LHCN-M2 (cell line): ENCODE measurements at regions not wholly inside any gene's neighbourhood (a gene's known extent, or its start where the extent isn't known, plus 50 kb on each side); places are given as distances from the start of the nearest gene placed in this dataset.
"Not testable (repeated sequence)": the region's sequence is repeated elsewhere in the genome, so short reads cannot be mapped to it uniquely, and the experiment has no call there.

ENCODE experiments used
- DNase-seq: peaks from one replicate; pipeline ENCODE4 v3.0.0-alpha.2; 2012; ENCODE audit warnings: low read depth

DNA sequence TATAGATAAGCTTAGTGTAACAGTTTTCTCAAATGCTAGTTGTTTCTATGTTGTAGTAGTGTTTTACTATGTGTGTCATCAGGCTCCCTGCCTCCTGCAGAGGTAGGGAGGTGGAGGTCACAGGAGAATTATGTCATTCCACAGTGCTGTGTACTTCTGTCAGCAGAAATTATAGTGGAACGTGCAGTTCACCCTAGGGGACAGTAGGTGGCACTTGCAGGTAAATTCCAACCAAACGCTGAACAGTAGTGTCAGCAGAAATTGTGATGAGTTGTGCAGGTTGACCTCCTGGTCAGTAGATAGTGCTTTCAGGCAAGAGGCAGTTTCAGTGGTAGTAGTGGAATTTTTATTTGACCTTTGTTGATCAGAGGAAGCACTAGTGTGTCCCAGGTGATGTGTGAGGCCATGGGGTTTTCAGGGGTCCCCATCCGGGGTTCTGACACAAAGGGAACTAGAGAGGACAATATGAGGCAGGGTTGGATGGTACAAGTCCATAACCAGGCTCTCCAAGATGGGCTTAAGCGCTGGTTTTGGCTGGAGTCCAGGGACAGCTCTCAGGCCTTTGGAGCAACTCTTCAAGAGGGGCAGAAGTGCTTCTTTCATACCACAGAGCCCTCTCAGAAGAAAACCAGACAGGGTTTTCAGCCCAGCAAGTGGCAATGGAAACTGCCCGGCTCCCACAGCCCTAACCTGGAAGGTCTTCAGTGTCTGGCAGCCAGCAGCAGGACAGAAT is 402.9 kb downstream of the CYLC2 start:
- DNase-seq, result no peak

DNA sequence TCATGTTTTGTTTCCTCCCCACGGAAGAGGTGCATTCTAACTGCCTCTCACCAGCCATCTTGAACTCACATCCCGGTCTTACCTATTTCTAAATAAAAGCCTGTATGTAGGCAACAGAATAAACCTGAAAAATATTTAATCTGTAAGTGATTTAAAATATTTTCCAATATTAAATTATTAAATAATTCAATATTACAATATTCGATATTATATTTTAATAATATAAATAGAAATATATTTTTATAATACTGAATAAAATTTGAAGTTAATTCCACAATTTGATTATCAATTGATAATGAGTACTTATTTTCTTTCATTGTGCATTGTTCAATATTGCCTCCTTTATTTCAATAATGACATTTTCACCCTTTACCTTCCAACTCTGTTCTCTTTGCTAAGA is 404.4 kb downstream of the CYLC2 start:
- DNase-seq, result no peak

DNA sequence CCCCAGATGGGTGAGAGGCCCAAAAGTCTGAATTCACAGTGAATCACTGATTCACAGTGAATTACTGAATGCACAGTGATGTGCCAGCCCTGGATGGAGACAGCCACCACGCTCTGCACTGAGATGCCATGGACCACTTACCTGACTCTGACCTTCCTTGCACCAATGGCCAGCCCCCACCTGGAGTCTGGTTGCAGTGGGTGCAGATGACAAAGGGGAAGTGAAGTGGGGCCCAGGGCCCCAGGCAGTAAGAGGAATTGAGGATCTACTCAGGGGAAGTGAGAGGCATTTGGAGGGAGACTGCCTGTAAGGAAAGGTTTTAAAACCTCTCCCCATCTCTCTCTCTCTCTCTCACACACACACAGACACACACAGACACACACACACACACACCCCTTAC is 412.1 kb downstream of the CYLC2 start:
- no peak for DNase-seq

DNA sequence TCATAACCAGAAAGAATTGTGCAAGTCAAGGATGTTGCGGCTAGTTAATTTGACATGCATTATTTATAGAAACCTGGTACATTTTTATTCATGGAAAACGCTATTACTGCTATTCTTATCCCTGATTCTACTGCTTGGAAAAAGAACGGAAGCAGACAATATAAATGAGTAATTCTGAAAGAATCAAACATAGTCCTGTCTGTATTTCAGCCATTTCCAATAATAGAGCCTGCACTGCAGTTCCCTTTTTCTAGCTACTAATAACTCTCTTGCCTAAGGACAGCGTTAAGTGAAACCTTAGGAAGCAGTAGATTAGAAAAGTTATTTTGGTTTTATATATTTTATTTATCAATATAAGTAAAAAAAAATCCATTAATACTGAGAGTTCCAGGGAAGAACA is 414.9 kb downstream of the CYLC2 start:
- DNase-seq, result no peak

DNA sequence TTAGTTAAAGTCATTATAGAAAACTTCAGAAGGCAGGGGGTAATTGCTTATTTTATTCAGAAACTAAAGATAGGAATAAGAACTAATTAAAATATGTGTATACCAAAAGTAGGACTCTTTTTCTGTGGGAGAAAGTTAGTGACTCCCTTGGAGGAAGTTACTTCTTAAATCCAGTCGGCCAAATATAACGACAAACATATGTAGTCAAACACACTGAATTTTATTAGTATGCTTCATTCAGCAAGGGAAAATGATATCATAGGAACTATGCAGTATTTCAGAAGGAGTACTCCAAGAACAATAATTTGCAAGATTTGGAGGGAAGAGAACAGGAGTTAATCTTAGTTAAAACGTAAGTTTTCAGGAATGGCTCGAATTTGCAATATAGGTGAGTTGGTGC is 432.6 kb downstream of the CYLC2 start:
- DNase-seq, result no peak

DNA sequence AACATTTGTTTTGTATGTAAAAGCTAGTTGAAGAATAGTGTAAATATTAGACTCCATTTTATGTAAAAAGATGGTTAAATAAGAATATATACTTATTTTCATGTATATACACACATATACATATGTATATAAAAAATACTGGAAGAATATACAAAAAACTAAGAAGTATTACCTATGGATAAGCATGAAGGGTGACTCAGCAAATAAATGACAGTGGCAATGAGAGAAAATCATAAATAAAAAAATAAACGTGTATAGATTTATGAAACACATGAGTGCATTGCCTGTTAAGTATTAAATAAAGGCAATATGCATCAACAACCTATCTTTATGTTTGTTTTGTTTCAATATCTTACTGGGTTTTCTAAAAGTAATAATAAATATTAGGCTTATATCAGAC is 435.3 kb downstream of the CYLC2 start:
- DNase-seq, result no peak

DNA sequence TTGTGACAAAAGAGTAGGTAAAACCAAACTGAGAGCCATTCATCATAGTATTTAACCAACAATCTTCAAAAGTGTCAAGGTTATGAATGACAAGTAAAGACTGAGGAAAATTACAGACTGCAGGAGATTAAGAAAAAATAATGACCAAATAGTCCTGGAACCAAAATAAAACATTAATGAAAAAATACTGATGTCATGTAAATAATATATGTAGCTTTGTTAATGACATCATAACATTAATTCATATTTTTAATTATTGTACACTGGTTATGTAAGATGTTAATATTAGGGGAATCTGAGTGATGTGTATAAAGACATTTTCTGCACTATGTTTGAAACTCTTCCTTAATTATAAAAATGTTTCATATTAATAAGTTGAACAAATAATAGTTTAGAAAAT is 436.7 kb downstream of the CYLC2 start:
- no peak for DNase-seq

DNA sequence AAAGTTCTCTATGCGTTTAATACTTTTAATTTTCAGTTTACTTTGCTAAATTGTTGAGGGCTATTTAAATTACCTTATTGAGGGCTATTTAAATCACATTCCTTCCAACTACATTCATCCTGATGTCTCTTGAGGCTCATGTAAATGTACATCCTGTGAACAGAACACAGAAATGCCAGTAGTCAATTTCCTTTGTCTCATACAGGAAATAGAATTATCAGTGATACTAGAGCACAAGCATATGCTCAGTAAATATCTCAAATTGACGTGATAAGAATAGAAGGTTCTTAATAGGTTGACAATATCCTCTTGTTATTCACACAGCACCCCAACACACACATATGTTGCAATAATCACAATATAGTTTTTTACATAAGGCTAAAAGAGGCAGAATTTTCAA is 449.0 kb downstream of the CYLC2 start:
- no peak for DNase-seq

DNA sequence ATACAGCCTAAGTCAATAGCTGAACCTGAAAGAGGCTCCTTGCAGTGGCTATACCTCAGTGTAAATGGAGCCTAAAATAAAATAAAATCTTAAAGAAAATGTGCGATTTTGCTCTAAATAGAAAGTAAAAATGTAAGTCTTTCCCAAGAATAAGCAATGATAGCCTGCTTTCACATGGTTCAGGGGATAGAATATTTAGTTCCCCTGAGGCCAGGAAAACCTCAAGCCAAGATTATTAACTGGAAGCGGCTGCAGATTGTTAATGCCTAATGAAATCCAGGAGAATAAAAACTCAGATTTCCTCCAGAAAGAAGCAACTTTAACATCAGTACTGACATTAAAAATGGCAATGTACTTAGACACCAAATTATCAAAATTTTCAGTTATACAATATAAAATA is 463.7 kb downstream of the CYLC2 start:
- DNase-seq, result no peak

DNA sequence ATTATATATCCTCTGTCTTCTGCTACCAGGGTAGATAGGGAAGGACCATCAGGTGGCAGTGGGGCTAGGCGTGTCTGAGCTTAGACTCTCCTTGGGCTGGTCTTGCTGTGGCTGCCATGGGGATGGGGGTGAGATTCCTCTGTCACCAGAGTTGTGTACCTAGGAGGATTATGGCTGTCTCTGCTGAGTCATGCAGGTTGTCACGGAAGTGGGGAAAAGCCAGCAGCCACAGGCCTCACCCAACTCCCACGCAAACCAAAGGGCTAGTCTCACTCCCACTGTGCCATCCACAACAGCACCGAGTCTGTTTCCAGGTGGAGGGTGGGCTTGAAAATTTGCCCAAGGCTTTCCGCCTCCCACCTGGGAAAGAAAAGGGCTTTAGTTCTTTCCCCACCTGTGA is 476.1 kb downstream of the CYLC2 start:
- DNase-seq, result no peak

DNA sequence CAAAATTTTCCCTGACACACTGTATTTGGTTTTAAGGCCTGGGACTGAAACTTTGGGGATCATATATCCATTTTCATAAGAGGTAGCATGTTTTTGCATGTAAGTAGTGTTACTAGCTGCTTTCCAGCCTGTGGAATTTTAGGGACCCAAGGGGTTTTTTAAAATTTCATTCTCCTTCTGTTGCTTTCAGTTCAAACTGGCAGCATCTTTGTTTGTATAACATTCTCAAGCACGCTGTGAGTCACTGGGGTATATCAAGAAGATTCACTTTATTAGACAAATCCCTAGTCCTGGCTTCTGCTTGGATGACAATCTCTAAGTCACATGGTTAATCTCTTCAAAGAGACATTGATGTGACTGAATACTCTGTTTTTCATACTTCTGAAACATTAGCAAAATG is 479.0 kb downstream of the CYLC2 start:
- no peak for DNase-seq

DNA sequence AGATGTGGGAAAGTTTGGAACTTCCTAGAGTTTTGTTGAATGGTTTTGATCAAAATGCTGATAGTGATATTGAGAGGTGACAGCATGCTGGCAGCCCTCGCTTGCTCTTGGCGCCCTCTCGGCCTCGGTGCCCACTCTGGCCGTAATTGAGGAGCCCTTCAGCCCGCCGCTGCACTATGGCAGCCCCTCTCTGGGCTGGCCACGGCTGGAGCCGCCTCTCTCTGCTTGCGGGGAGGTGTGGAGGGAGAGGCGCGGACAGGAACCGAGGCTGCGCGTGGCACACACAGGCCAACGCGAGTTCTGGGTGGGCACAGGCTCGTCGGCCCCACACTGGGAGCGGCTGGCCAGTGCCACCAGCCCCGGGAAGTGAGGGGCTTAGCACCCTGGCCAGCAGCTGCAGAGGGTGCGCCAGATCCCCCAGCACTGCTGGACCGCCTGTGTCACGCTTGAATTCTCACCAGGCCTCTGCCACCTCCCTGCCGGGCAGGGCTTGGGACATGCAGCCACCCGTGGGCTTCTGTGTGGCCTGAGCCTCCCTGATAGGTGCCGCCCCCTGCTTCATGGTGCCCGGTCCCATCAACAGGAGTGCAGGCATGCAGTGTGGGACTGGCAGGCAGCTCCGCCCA is 488.5 kb downstream of the CYLC2 start:
- no peak for DNase-seq

DNA sequence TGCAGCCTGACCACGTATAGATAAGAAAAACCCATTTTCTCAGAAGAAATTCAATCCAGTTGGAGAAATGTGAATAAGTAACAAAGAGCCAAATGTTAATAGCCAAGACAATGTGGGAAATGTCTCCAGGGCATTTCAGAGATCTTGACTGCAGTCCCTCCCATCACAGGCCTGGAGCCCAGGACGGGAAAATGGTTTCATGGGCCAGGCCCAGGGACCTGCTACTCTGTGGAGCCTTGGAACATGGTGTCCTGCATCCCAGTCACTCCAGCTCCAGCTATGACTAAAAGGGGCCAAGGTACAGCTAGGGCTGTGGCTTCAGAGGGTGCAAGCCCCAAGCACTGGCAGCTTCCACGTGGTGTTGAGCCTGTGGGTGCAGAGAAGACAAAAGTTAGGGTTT is 490.0 kb downstream of the CYLC2 start:
- no peak for DNase-seq

DNA sequence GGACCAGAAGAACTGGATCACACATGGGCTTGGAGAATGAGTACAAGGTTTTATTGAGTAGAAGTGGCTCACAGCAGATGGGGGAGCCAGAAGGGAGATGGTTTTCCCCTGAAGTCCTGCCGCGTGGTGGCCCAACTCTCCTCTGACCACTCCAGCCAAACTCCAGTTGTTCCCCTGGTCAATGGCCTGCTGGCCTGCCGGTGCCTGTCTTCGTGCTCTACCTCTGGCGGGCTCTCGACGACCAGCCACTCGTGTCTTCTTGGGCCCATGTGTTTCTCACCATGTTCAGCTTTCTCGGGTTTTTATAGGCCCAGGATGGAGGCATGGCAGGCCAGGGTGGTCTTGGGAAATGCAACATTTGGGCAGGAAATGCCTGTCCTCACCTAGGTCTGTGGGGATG is 519.6 kb downstream of the CYLC2 start:
- DNase-seq, result no peak

DNA sequence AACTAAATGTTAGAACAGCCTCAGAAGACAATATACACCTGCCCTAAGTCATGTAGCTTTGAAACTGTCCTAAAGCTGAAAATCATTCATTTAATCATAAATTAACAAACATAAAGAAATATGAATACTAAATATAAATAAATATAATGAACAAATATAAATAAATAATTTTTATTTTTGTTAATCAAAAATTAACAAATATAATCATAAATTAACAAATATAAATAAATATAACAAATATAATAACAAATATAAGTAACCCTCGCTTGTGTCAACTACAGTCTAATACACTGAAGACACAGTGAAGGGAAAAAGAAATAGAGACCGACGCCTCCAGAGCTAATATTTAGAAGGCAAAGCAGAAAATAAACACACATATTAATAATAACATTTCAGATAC is 527.3 kb downstream of the CYLC2 start:
- no peak for DNase-seq

DNA sequence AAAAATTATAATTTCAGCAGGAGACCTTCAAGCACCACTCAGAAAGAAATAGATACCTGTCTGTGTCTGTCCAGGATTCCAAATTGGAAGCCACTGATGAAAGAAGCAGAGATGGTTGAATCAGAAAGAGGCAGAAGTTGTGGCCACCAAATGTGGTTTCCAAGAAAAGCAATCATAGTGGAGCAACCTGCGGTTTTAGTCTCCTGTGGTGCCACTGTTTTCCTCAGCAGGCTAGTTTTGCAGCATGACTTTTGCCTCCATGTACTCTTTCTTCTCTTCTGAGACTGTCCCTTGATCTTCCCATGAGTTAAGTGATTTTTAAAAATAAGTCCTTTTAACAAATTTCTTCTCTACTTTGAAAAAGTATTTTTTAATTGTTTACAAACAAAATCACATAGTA is 535.8 kb downstream of the CYLC2 start:
- no peak for DNase-seq

DNA sequence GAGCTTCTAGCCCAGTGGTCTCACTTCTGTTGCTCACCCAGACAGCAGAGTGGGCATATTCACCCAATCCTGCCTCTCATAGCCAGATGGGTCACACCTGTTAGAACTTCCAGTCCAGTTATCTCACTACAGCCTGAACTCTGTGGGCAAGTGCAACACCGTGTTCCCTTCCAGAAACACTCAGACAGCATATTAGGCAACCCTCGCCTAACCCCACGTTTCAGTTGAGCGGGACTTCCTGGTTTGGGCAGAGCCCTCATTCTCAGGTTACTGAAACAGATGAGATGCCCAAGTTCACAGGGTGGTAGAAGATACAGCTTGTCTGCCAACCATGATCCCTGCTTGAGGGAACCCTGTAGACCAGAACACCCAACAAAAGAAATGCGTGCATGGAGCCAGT is 538.2 kb downstream of the CYLC2 start:
- DNase-seq, result no peak

DNA sequence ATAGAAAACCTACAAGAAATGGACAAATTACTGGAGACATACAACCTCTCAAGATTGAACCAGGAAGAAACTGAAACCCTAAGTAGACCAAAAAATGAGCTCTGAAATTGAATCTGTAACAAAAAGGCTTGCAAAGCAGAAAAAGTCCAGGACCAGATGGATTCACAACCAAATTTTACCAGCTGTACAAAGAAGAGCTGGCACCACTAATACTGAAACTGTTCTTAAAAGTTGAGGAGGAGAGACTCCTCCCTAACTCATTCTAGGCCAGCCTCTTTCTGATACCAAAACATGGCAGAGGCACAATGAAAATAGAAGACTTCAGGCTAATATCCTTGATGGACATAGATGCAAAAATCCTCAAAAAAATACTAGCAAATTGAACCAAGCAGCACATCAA is 542.3 kb downstream of the CYLC2 start:
- no peak for DNase-seq

DNA sequence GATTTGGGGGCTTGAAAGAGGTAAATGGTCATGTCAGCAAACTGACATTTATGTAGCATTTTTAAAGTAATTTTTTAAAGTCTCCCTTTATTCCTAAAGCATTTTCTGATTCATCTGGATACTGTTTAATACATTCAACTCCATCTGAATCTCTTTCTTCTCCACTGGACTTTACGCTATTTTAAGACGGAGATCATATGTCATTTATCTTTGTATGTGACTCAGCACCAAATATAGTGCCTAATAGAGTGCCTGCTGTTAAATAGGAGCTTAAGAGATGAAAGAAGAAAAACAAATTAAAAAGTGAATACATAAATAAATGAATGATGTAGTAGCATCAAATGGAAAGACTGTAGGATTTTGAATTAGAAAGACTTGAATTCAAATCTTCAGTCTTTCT is 548.8 kb upstream of the SMC2 start:
- no peak for DNase-seq

DNA sequence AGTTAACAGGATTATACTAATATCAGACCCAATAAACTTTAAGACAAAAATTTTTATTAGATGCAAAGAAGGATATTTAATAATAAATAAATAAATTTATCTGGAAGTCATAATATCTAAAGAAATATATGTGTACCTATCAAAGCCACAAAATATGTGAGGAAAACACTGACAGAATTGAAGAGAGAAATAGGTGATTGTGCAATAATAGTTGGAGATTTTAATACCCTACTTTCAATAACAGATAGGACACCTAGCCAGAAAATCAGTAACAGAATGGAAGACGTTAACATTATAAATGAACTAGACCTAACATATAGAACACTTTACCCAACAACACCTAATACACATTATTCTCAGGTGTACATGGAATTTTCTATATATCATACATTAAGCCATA is 541.4 kb upstream of the SMC2 start:
- no peak for DNase-seq

DNA sequence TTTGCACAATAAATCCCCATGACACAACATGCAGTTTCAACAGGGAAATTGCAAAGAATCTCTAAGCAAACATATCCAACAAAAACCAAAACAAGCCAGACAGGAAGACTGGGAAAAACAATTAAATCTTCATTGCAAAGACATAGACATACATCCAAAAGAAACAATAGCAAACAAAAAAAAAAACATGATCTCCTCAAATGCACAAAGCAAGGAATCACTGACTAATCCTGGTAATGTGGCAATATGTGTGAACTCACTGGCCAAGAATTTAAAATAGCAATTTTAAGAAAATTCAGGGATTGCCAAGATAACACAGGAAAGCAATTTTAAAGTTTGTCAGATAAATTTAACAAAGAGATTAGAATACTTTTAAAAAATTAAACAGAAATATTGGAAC is 520.1 kb upstream of the SMC2 start:
- DNase-seq, result no peak

DNA sequence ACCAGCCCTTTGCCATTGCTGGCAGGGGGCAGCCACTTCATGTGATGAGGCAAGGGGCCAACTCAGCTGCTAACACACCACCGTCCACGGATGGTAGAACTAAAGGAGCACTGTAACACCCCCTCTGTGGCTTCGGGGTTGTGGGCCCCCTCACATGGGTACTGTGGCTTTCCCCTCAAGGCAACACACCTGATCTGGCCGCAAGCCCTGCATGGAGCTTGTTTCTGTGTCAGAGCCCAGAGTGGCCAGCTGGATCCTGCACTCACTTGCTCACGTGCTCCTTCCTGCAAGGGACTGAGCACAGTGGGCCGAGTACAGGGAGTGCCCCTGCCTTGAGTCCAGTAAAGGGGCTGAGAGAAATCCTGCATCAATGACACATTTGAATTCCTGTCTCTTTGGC is 507.4 kb upstream of the SMC2 start:
- DNase-seq, result no peak

DNA sequence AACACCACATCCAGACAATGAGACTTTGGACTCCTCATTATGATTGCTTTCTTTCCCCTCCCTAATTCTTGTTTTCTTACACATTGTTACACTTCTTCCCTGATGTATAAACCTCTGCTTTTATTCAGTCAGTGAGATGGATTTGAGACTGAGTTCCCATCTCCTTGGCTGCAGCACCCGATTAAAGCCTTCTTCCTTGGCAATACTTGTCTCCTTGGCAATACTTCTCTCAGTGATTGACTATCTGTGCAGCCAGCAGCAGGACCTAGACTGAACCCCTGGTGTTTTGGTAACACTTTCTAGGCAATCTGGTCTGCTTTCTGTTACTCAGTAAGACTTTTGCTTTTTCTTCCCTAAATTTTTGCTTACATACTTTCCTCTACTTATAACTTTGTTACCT is 492.8 kb upstream of the SMC2 start:
- DNase-seq, result no peak

DNA sequence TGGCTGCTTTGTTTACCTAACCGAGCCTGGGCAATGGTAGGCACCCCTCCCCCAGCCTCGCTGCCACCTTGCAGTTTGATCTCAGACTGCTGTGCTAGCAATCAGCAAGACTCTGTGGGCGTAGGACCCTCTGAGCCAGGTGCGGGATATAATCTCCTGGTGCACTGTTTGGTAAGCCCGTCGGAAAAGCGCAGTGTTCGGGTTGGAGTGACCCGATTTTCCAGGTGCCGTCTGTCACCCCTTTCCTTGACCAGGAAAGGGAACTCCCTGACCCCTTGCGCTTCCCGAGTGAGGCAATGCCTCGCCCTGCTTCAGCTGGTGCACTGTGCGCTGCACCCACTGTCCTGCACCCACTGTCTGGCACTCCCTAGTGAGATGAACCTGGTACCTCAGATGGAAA is 482.2 kb upstream of the SMC2 start:
- DNase-seq, result not testable (repeated sequence)
